K562 (cell line): ENCODE measurements at regions not wholly inside any gene's neighbourhood (a gene's known extent, or its start where the extent isn't known, plus 50 kb on each side); places are given as distances from the start of the nearest gene placed in this dataset.

Experiments used
- ATAC-seq: fragments of 200-7000 bp; cut with Tn5 transposase; 3 replicates; pipeline ENCODE4 v1.9.1; 2020; ENCODE audit warnings: moderate library complexity
- BruUV-seq: library from RNA; stranded (reverse); fragments of 400-500 nt; replicated peaks from 2 replicates; lab custom pipeline; 2021; lab: Mats Ljungman, UMichigan
- CTCF ChIA-PET: fragments of 300-600 bp; formaldehyde crosslinking; extraction: SDS; loops from one replicate; lab custom pipeline; 2021; ENCODE audit warnings: low intra/inter-chr PET ratio; lab: Yijun Ruan, JAX
- POLR2A ChIA-PET: fragments of 300-600, 350-650 bp; sonication (Branson Sonifier 250); formaldehyde crosslinking; extraction: SDS; loops from one replicate; lab custom pipeline; 2021; ENCODE audit warnings: antibody characterized with exemption, inconsistent platforms; lab: Yijun Ruan, JAX
- DNase-seq, 4 experiments: peaks; one replicate each; pipeline versions ENCODE4 v3.0.0 to v3.0.0-alpha.2; 2011 to 2018; ENCODE audit warnings: low spot score in 3 of 4, mixed read lengths in 3 of 4; ENCODE audit errors: extremely low read depth in 1 of 4
- FAIRE-seq: peaks from 2 replicates; lab custom pipeline; 2011; peaks lifted over from hg19 to GRCh38; lab: Jason Lieb, UNC
- H2AFZ ChIP-seq: 2 replicates; pipeline ENCODE4 v1.6.0; 2011; ENCODE audit warnings: low read depth, low read length, control low read depth, inconsistent platforms
- H3K27ac ChIP-seq: fragments of 200-600 bp; 3 replicates; pipeline ENCODE4 v1.8.0; 2011; ENCODE audit warnings: low read depth, mild to moderate bottlenecking, control low read depth, inconsistent platforms, low read length, moderate library complexity, mixed read lengths; ENCODE audit errors: extremely low read depth
- H3K27me3 ChIP-seq, 2 experiments: fragments of 300-600 bp in 1 of 2; 2 replicates in 1 of 2; 3 replicates in 1 of 2; pipeline versions ENCODE4 v1.6.0 to v1.8.0; 2011; ENCODE audit warnings: inconsistent platforms in 2 of 2, low read length in 2 of 2, mild to moderate bottlenecking in 1 of 2, mixed read lengths in 1 of 2, moderate library complexity in 1 of 2; ENCODE audit not compliant: control insufficient read depth in 2 of 2, insufficient read depth in 2 of 2
- H3K36me3 ChIP-seq: fragments of 300-600 bp; 3 replicates; pipeline ENCODE4 v1.8.0; 2011; ENCODE audit warnings: mild to moderate bottlenecking, low read length, inconsistent platforms; ENCODE audit not compliant: control insufficient read depth, insufficient read depth
- H3K4me1 ChIP-seq, 2 experiments: fragments of 200-600 bp in 1 of 2; replicated peaks in 1 of 2; 2 replicates in 1 of 2; 3 replicates in 1 of 2; pipeline versions ENCODE4 v1.5.1 to v1.8.0; 2011; ENCODE audit warnings: inconsistent platforms in 2 of 2, low read length in 2 of 2, mild to moderate bottlenecking in 1 of 2, mixed read lengths in 1 of 2, moderate library complexity in 1 of 2; ENCODE audit not compliant: control insufficient read depth in 2 of 2, insufficient read depth in 2 of 2
- H3K4me2 ChIP-seq: 2 replicates; pipeline ENCODE4 v1.6.1; 2011; ENCODE audit warnings: low read length, control low read depth, inconsistent platforms, mixed read lengths; ENCODE audit not compliant: insufficient read depth
- H3K4me3 ChIP-seq: fragments of 200-600 bp; sonication (generic), shearing (Covaris generic); 2 replicates; pipeline ENCODE4 v1.5.1; 2016; ENCODE audit warnings: control low read depth, inconsistent platforms
- H3K79me2 ChIP-seq: fragments of 200-600 bp; 3 replicates; pipeline ENCODE4 v1.8.0; 2011; ENCODE audit warnings: low read length, inconsistent platforms; ENCODE audit not compliant: control insufficient read depth, insufficient read depth
- H3K9ac ChIP-seq, 2 experiments: 2 replicates each; pipeline versions ENCODE4 v1.6.0 to v1.6.1; 2011; ENCODE audit warnings: low read depth in 2 of 2, low read length in 2 of 2, control low read depth in 1 of 2, inconsistent platforms in 1 of 2, mild to moderate bottlenecking in 1 of 2, mixed read lengths in 1 of 2; ENCODE audit not compliant: insufficient read depth in 1 of 2
- H3K9me1 ChIP-seq: one replicate; pipeline ENCODE4 v1.6.0; 2011; ENCODE audit warnings: inconsistent platforms, mild to moderate bottlenecking, low read length, moderate library complexity; ENCODE audit not compliant: control insufficient read depth, insufficient read depth
- H3K9me3 ChIP-seq: replicated peaks from 2 replicates; pipeline ENCODE4 v1.5.1; 2011; ENCODE audit warnings: low read depth, low read length, inconsistent platforms; ENCODE audit not compliant: control insufficient read depth, insufficient read depth
- H4K20me1 ChIP-seq: replicated peaks from 2 replicates; pipeline ENCODE4 v1.6.1; 2011; ENCODE audit warnings: low read length, inconsistent platforms, mixed read lengths; ENCODE audit not compliant: control insufficient read depth, insufficient read depth
- BRCA1 ChIP-seq, 2 experiments: fragments of 450-650 bp in 1 of 2; sonication (generic) in 1 of 2; formaldehyde crosslinking in 1 of 2; IDR thresholded peaks; 2 replicates each; pipeline versions ENCODE4 v1.5.0 to v1.6.1; 2017 to 2020; ENCODE audit warnings: mild to moderate bottlenecking in 1 of 2, missing genetic modification reagents in 1 of 2
- HLTF ChIP-seq: fragments of 450-650 bp; IDR thresholded peaks from 2 replicates; pipeline ENCODE4 v1.6.1; 2016
- KAT7 ChIP-seq: sonication (generic); formaldehyde crosslinking; IDR thresholded peaks from 2 replicates; pipeline ENCODE4 v1.8.0; 2022; ENCODE audit warnings: missing genetic modification reagents, mild to moderate bottlenecking, borderline replicate concordance
- KAT8 ChIP-seq: fragments of 450-650 bp; IDR thresholded peaks from 2 replicates; pipeline ENCODE4 v1.6.1; 2016; ENCODE audit warnings: low read depth, mild to moderate bottlenecking
- RFX7 ChIP-seq: fragments of 250-450 bp; sonication (Bioruptor Pico); IDR thresholded peaks from 2 replicates; pipeline ENCODE4 v1.5.1; 2021; ENCODE audit warnings: mild to moderate bottlenecking
- SLC30A9 ChIP-seq: fragments of 250-450 bp; sonication (Bioruptor Pico); IDR thresholded peaks from 2 replicates; pipeline ENCODE4 v1.8.0; 2022; ENCODE audit warnings: mild to moderate bottlenecking, moderate library complexity
- SRSF3 ChIP-seq: fragments of 200-400 bp; formaldehyde crosslinking; IDR thresholded peaks from 2 replicates; pipeline ENCODE4 v1.6.1; 2016; ENCODE audit warnings: mild to moderate bottlenecking, low read length, moderate library complexity; ENCODE audit not compliant: insufficient read depth
- TARDBP ChIP-seq: fragments of 450-650 bp; IDR thresholded peaks from 2 replicates; pipeline ENCODE4 v1.6.1; 2016
- ZBTB17 ChIP-seq: fragments of 450-650 bp; formaldehyde crosslinking; IDR thresholded peaks from 2 replicates; pipeline ENCODE4 v1.4.0; 2020; ENCODE audit warnings: mild to moderate bottlenecking
- ZNF140 ChIP-seq: fragments of 250-450 bp; sonication (Bioruptor Pico); IDR thresholded peaks from 2 replicates; pipeline ENCODE4 v1.8.0; 2021; ENCODE audit warnings: moderate library complexity, mild to moderate bottlenecking, inconsistent platforms
- ZNF184 ChIP-seq: sonication (generic); formaldehyde crosslinking; IDR thresholded peaks from 2 replicates; pipeline ENCODE4 v1.5.0; 2020; ENCODE audit warnings: missing genetic modification reagents
- WGBS: fragments of 100-300 bp; shearing (Covaris generic); methylation state at CpG from one replicate; pipeline ENCODE4 v1.1.6; 2016; ENCODE audit warnings: low coverage, mixed read lengths; ENCODE audit not compliant: insufficient coverage; ENCODE audit errors: missing lambda C conversion rate; 5-methylcytosine and 5-hydroxymethylcytosine counted together
- in situ Hi-C: fragments of 300-500 bp; cut with MboI; formaldehyde crosslinking; loops from 4 replicates; pipeline ENCODE4 v1.15.0; 2018; ENCODE audit warnings: inconsistent platforms, mixed read lengths
- intact Hi-C: fragments of 100-400 bp; cut with micrococcal nuclease; formaldehyde crosslinking; loops from 2 replicates; pipeline ENCODE4 v1.14.2; 2022
- TF ChIP-seq, protein P1 (sequence below): sonication (generic); formaldehyde crosslinking; IDR thresholded peaks from 2 replicates; pipeline ENCODE4 v1.8.0; 2022; ENCODE audit warnings: mild to moderate bottlenecking, missing genetic modification reagents
- TF ChIP-seq, protein P2 (sequence below): fragments of 450-650 bp; formaldehyde crosslinking; IDR thresholded peaks from 2 replicates; pipeline ENCODE4 v1.4.0; 2022; ENCODE audit warnings: missing genetic modification characterization
- TF ChIP-seq, protein P3 (sequence below): fragments of 450-650 bp; IDR thresholded peaks from 2 replicates; pipeline ENCODE4 v1.6.1; 2016; ENCODE audit warnings: antibody characterized with exemption

DNA sequence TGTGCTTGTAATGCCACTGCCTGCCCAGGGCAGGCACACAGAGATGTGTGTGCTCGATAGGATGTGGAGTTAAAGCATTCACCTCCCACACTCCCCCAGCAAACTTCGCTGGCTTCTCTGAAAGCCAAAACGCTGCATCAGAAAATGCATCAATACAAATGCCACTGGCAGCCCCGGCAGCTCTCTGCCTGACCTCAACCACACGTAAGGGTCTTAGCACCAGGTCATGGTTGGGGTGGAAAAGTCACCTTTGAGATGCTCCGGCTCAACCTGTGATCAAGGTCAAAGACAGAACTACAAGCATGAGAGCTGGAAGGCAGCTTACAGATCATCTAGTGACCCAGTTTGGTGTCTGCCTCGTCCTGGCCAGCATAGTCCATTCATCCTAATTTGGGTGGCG lies 114.4 kb upstream of the NANOS1 start:
- H3K79me2 ChIP-seq, result no peaks in the 10 kb centered on the region
- no peak for FAIRE-seq
- no peak overlapping the region for H3K4me3 ChIP-seq
- POLR2A ChIA-PET, result no interaction called here
- no peaks in the 10 kb centered on the region for H4K20me1 ChIP-seq
- H3K4me2 ChIP-seq, result no peak overlapping the region
- WGBS, result 0% methylated on average over 8 of the region's 8 CpGs
- H3K9me1 ChIP-seq, result no peaks in the 10 kb centered on the region
- no peak overlapping the region for H3K27ac ChIP-seq
- in situ Hi-C loops (no loop called here), intact Hi-C loops (no loop called here)
- TF ChIP-seq HLTF (no peak), ZNF140 (no peak), BRCA1 (IDR thresholded peaks at IDR 0.05) (no peak), BRCA1 (CRISPR knock-in tag; IDR thresholded peaks at IDR 0.05) (no peak), TARDBP (no peak), ZNF184 (CRISPR knock-in tag) (no peak), SLC30A9 (CRISPR knock-in tag) (no peak), KAT7 (CRISPR knock-in tag) (no peak), RFX7 (CRISPR knock-in tag) (no peak), ZBTB17 (CRISPR knock-in tag) (no peak), SRSF3 (no peak), KAT8 (no peak)
- TF ChIP-seq, protein P1, sequence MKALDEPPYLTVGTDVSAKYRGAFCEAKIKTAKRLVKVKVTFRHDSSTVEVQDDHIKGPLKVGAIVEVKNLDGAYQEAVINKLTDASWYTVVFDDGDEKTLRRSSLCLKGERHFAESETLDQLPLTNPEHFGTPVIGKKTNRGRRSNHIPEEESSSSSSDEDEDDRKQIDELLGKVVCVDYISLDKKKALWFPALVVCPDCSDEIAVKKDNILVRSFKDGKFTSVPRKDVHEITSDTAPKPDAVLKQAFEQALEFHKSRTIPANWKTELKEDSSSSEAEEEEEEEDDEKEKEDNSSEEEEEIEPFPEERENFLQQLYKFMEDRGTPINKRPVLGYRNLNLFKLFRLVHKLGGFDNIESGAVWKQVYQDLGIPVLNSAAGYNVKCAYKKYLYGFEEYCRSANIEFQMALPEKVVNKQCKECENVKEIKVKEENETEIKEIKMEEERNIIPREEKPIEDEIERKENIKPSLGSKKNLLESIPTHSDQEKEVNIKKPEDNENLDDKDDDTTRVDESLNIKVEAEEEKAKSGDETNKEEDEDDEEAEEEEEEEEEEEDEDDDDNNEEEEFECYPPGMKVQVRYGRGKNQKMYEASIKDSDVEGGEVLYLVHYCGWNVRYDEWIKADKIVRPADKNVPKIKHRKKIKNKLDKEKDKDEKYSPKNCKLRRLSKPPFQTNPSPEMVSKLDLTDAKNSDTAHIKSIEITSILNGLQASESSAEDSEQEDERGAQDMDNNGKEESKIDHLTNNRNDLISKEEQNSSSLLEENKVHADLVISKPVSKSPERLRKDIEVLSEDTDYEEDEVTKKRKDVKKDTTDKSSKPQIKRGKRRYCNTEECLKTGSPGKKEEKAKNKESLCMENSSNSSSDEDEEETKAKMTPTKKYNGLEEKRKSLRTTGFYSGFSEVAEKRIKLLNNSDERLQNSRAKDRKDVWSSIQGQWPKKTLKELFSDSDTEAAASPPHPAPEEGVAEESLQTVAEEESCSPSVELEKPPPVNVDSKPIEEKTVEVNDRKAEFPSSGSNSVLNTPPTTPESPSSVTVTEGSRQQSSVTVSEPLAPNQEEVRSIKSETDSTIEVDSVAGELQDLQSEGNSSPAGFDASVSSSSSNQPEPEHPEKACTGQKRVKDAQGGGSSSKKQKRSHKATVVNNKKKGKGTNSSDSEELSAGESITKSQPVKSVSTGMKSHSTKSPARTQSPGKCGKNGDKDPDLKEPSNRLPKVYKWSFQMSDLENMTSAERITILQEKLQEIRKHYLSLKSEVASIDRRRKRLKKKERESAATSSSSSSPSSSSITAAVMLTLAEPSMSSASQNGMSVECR (CRISPR knock-in tag), result no peak
- TF ChIP-seq, protein P2, sequence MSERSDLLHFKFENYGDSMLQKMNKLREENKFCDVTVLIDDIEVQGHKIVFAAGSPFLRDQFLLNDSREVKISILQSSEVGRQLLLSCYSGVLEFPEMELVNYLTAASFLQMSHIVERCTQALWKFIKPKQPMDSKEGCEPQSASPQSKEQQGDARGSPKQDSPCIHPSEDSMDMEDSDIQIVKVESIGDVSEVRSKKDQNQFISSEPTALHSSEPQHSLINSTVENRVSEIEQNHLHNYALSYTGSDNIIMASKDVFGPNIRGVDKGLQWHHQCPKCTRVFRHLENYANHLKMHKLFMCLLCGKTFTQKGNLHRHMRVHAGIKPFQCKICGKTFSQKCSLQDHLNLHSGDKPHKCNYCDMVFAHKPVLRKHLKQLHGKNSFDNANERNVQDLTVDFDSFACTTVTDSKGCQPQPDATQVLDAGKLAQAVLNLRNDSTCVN (CRISPR knock-in tag), result no peak
- TF ChIP-seq, protein P3, sequence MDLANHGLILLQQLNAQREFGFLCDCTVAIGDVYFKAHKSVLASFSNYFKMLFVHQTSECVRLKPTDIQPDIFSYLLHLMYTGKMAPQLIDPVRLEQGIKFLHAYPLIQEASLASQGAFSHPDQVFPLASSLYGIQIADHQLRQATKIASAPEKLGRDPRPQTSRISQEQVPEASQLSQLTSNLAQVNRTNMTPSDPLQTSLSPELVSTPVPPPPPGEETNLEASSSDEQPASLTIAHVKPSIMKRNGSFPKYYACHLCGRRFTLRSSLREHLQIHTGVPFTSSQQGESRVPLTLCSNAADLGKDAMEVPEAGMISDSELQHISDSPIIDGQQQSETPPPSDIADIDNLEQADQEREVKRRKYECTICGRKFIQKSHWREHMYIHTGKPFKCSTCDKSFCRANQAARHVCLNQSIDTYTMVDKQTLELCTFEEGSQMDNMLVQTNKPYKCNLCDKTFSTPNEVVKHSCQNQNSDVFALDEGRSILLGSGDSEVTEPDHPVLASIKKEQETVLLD, result no peak
- TF ChIP-seq, all 486 proteins: peak for 0
- H3K36me3 ChIP-seq, result no peaks in the 10 kb centered on the region
- H3K9ac ChIP-seq, result no peak overlapping the region
- DNase-seq, result no peak
- no peaks in the 10 kb centered on the region for H3K4me1 ChIP-seq
- BruUV-seq, result no TSS peak
- H2AFZ ChIP-seq, result no peak overlapping the region
- H3K27me3 ChIP-seq, result peaks cover 0 to 24% of the 10 kb centered on the region in 2 experiments; a peak in 2 of 5 replicates
- no peak for ATAC-seq
- CTCF ChIA-PET, result no interaction called here
- H3K9me3 ChIP-seq, result no peaks in the 10 kb centered on the region
